IMR-90 (cell line): ENCODE measurements at regions not wholly inside any gene's neighbourhood (a gene's known extent, or its start where the extent isn't known, plus 50 kb on each side); places are given as distances from the start of the nearest gene placed in this dataset.

ENCODE experiments used
- ATAC-seq: fragments of 200-7000 bp; cut with Tn5 transposase; 2 replicates; pipeline ENCODE4 v1.9.1; 2020; ENCODE audit warnings: low read depth, mild to moderate bottlenecking, moderate library complexity
- BruUV-seq: library from RNA; stranded (reverse); fragments of 400-500 nt; replicated peaks from 2 replicates; lab custom pipeline; 2021; lab: Mats Ljungman, UMichigan
- CTCF ChIA-PET: fragments of 300-600 bp; formaldehyde crosslinking; extraction: SDS; loops from one replicate; lab custom pipeline; 2021; ENCODE audit warnings: antibody characterized with exemption; lab: Yijun Ruan, JAX
- POLR2A ChIA-PET: fragments of 300-600 bp; sonication (Branson Sonifier 250); formaldehyde crosslinking; loops from one replicate; lab custom pipeline; 2022; ENCODE audit warnings: antibody characterized with exemption; ENCODE audit not compliant: unreplicated experiment; lab: Charles Lee
- DNase-seq: peaks from one replicate; pipeline ENCODE4 v3.0.0; 2013
- H2AFZ ChIP-seq: replicated peaks from 2 replicates; pipeline ENCODE3; 2013; ENCODE audit warnings: low read length, mild to moderate bottlenecking; ENCODE audit not compliant: poor library complexity
- H2AK5ac ChIP-seq: 2 replicates; pipeline ENCODE4 v1.6.1; 2013; ENCODE audit warnings: low read depth, low read length, inconsistent platforms
- H2AK9ac ChIP-seq: replicated peaks from 2 replicates; pipeline ENCODE3; 2013; ENCODE audit warnings: mild to moderate bottlenecking, low read depth, low read length, moderate library complexity; ENCODE audit not compliant: poor library complexity
- H2BK120ac ChIP-seq: 2 replicates; pipeline ENCODE4 v1.6.1; 2013; ENCODE audit warnings: low read depth, low read length, inconsistent platforms
- H2BK15ac ChIP-seq: 3 replicates; pipeline ENCODE4 v1.6.1; 2013; ENCODE audit warnings: low read depth, low read length, inconsistent platforms
- H2BK20ac ChIP-seq: 2 replicates; pipeline ENCODE4 v1.6.1; 2013; ENCODE audit warnings: low read depth, mild to moderate bottlenecking, inconsistent platforms, low read length, moderate library complexity
- H2BK5ac ChIP-seq: 2 replicates; pipeline ENCODE4 v1.6.1; 2013; ENCODE audit warnings: mild to moderate bottlenecking, low read depth, low read length, inconsistent platforms; ENCODE audit not compliant: poor library complexity, severe bottlenecking
- H3K14ac ChIP-seq: replicated peaks from 2 replicates; pipeline ENCODE4 v1.6.1; 2013; ENCODE audit warnings: low read depth, low read length, inconsistent platforms
- H3K18ac ChIP-seq: 2 replicates; pipeline ENCODE4 v1.6.1; 2013; ENCODE audit warnings: low read depth, low read length, control low read depth
- H3K23ac ChIP-seq: 2 replicates; pipeline ENCODE4 v1.6.1; 2013; ENCODE audit warnings: low read depth, low read length, inconsistent platforms
- H3K27ac ChIP-seq: 2 replicates; pipeline ENCODE4 v1.5.1; 2013; ENCODE audit warnings: mild to moderate bottlenecking, control low read depth, low read length; ENCODE audit not compliant: insufficient read depth
- H3K27me3 ChIP-seq: 2 replicates; pipeline ENCODE4 v1.6.1; 2013; ENCODE audit warnings: low read length; ENCODE audit not compliant: control insufficient read depth, insufficient read depth
- H3K36me3 ChIP-seq: 2 replicates; pipeline ENCODE4 v1.6.1; 2013; ENCODE audit warnings: low read length, mixed read lengths; ENCODE audit not compliant: control insufficient read depth, insufficient read depth
- H3K4ac ChIP-seq: 2 replicates; pipeline ENCODE4 v1.6.1; 2013; ENCODE audit warnings: low read depth, low read length, inconsistent platforms
- H3K4me1 ChIP-seq: 2 replicates; pipeline ENCODE4 v1.6.1; 2013; ENCODE audit warnings: low read length, mixed read lengths; ENCODE audit not compliant: control insufficient read depth, insufficient read depth
- H3K4me2 ChIP-seq: 2 replicates; pipeline ENCODE4 v1.6.1; 2013; ENCODE audit warnings: low read depth, mild to moderate bottlenecking, control low read depth, low read length, moderate library complexity
- H3K4me3 ChIP-seq: 2 replicates; pipeline ENCODE4 v1.5.1; 2013; ENCODE audit warnings: low read depth, mild to moderate bottlenecking, control low read depth, low read length, moderate library complexity; ENCODE audit not compliant: insufficient read depth
- H3K56ac ChIP-seq: 2 replicates; pipeline ENCODE4 v1.6.1; 2013; ENCODE audit warnings: low read length, inconsistent platforms; ENCODE audit not compliant: insufficient read depth; ENCODE audit errors: extremely low read depth
- H3K79me1 ChIP-seq, 2 experiments: 2 replicates each; pipeline ENCODE4 v1.6.1; 2013; ENCODE audit warnings: low read length in 2 of 2, inconsistent platforms in 1 of 2, low read depth in 1 of 2
- H3K9ac ChIP-seq: 2 replicates; pipeline ENCODE4 v1.6.1; 2013; ENCODE audit warnings: low read depth, low read length, control low read depth
- H3K9me1 ChIP-seq: 2 replicates; pipeline ENCODE4 v1.6.1; 2013; ENCODE audit warnings: low read length, inconsistent platforms; ENCODE audit not compliant: insufficient read depth
- H3K9me3 ChIP-seq: 2 replicates; pipeline ENCODE4 v1.6.1; 2013; ENCODE audit warnings: low read length; ENCODE audit not compliant: control insufficient read depth, insufficient read depth
- H4K20me1 ChIP-seq: 2 replicates; pipeline ENCODE4 v1.6.1; 2013; ENCODE audit warnings: low read length, inconsistent platforms; ENCODE audit not compliant: insufficient read depth
- H4K5ac ChIP-seq: 2 replicates; pipeline ENCODE4 v1.6.1; 2013; ENCODE audit warnings: mild to moderate bottlenecking, low read depth, low read length, control low read depth
- H4K8ac ChIP-seq, 2 experiments: 2 replicates each; pipeline ENCODE4 v1.6.1; 2013; ENCODE audit warnings: low read depth in 2 of 2, low read length in 2 of 2, control low read depth in 1 of 2, inconsistent platforms in 1 of 2
- H4K91ac ChIP-seq: 2 replicates; pipeline ENCODE4 v1.6.1; 2013; ENCODE audit warnings: low read depth, low read length, inconsistent platforms; ENCODE audit not compliant: insufficient read depth
- CEBPB ChIP-seq: IDR thresholded peaks from 2 replicates; pipeline ENCODE4 v1.6.1; 2012; ENCODE audit warnings: low read depth, low read length, improper control_type of control experiment
- CHD1 ChIP-seq: IDR thresholded peaks from 2 replicates; pipeline ENCODE4 v1.6.1; 2012; ENCODE audit warnings: low read depth, low read length, improper control_type of control experiment
- MAZ ChIP-seq: IDR thresholded peaks from 2 replicates; pipeline ENCODE4 v1.6.1; 2012; ENCODE audit warnings: low read depth, mild to moderate bottlenecking, low read length, improper control_type of control experiment, moderate library complexity, borderline replicate concordance
- NFE2L2 ChIP-seq: fragments of 150-350 bp; IDR thresholded peaks from 2 replicates; pipeline ENCODE4 v1.6.1; 2016; ENCODE audit warnings: low read depth, mild to moderate bottlenecking, low read length
- POLR2A ChIP-seq: IDR thresholded peaks from 2 replicates; pipeline ENCODE4 v1.6.1; 2012; ENCODE audit warnings: mild to moderate bottlenecking, low read depth, low read length
- SMC3 ChIP-seq: fragments of 150-350 bp; IDR thresholded peaks from 2 replicates; pipeline ENCODE4 v1.6.1; 2016; ENCODE audit warnings: low read depth, mild to moderate bottlenecking, antibody characterized with exemption, low read length, moderate library complexity
- WGBS, 2 experiments: methylation state at CpG; one replicate each; pipeline versions ENCODE4 v1.1.5 to v1.1.7; 2013; ENCODE audit warnings: missing lambda C conversion rate in 2 of 2; ENCODE audit not compliant: insufficient read length in 1 of 2; ENCODE audit errors: extremely low coverage in 2 of 2; 5-methylcytosine and 5-hydroxymethylcytosine counted together
- dilution Hi-C: fragments of 300-500 bp; cut with HindIII; formaldehyde crosslinking; loops from one replicate; pipeline ENCODE4 v1.14.3; 2018; ENCODE audit warnings: low sequenced_read_pairs; ENCODE audit not compliant: unreplicated experiment
- in situ Hi-C: fragments of 300-500 bp; cut with MboI; formaldehyde crosslinking; loops from 3 replicates; pipeline ENCODE4 v1.14.3; 2019; ENCODE audit warnings: low sequenced_read_pairs, inconsistent platforms, mixed read lengths
- intact Hi-C: fragments of 100-400 bp; cut with micrococcal nuclease; formaldehyde crosslinking; loops from 2 replicates; pipeline ENCODE4 v1.10.0; 2022
- TF ChIP-seq, protein P1 (sequence below): conservative IDR thresholded peaks from 2 replicates; pipeline ENCODE4 v1.5.1; 2012; ENCODE audit warnings: mild to moderate bottlenecking, low read depth, low read length, improper control_type of control experiment
- TF ChIP-seq, protein P2 (sequence below): fragments of 150-350 bp; IDR thresholded peaks from 2 replicates; pipeline ENCODE4 v1.6.1; 2017; ENCODE audit warnings: mild to moderate bottlenecking, antibody characterized with exemption, low read length, low read depth

DNA sequence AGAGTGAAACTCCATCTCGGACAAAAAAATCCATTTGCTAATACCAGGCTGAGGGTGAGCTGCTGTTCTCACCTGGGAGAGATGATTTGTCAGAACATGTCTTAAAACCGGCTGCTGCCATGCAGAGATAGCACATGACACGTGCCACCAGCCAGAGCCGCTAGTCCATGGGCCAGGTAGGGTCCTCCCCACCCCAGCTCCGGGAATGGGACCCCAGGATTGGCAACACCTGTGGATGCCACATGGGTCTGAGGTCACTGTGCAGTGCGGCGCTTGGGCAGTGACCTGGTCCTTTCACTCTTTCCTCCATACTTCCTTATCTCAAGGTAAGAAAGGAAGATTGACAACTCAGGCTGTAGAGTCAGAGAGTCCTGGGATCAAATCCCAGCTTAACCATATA lies 393.3 kb upstream of the TNRC6C start:
- no peak for ATAC-seq

More for the DNA sequence above, 393.3 kb upstream of the TNRC6C start:
- Histone ChIP-seq H3K4me2 (no peak overlapping the region), H3K27ac (no peak overlapping the region), H3K9me3 (peaks cover 4% of the 10 kb centered on the region; the same call in 1 of the 2 replicates), H4K91ac (no peak overlapping the region), H2AK9ac (no peak overlapping the region), H3K23ac (no peak overlapping the region), H3K9me1 (no peaks in the 10 kb centered on the region), H4K20me1 (no peaks in the 10 kb centered on the region), H3K4ac (no peak overlapping the region), H3K4me3 (no peak overlapping the region), H2BK20ac (no peak overlapping the region), H3K18ac (no peak overlapping the region), H2AK5ac (no peak overlapping the region), H3K56ac (no peak overlapping the region), H2AFZ (no peak overlapping the region), H3K4me1 (no peaks in the 10 kb centered on the region), H2BK120ac (no peak overlapping the region), H3K14ac (no peak overlapping the region), H3K27me3 (peaks cover 30% of the 10 kb centered on the region), H3K9ac (no peak overlapping the region), H2BK5ac (no peak overlapping the region), H4K5ac (no peak overlapping the region), H3K36me3 (no peaks in the 10 kb centered on the region), H3K79me1 (no peaks in the 10 kb centered on the region), H4K8ac (no peak overlapping the region), H2BK15ac (no peak overlapping the region)
- no TSS peak for BruUV-seq
- POLR2A ChIA-PET = no interaction called here
- dilution Hi-C loops (no loop called here), in situ Hi-C loops (no loop called here), intact Hi-C loops (no loop called here)
- DNase-seq = no peak
- TF ChIP-seq, protein P1, sequence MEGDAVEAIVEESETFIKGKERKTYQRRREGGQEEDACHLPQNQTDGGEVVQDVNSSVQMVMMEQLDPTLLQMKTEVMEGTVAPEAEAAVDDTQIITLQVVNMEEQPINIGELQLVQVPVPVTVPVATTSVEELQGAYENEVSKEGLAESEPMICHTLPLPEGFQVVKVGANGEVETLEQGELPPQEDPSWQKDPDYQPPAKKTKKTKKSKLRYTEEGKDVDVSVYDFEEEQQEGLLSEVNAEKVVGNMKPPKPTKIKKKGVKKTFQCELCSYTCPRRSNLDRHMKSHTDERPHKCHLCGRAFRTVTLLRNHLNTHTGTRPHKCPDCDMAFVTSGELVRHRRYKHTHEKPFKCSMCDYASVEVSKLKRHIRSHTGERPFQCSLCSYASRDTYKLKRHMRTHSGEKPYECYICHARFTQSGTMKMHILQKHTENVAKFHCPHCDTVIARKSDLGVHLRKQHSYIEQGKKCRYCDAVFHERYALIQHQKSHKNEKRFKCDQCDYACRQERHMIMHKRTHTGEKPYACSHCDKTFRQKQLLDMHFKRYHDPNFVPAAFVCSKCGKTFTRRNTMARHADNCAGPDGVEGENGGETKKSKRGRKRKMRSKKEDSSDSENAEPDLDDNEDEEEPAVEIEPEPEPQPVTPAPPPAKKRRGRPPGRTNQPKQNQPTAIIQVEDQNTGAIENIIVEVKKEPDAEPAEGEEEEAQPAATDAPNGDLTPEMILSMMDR = no peak
- TF ChIP-seq NFE2L2 (no peak), POLR2A (no peak), MAZ (no peak), SMC3 (no peak), CHD1 (no peak), CEBPB (no peak)
- TF ChIP-seq, protein P2, sequence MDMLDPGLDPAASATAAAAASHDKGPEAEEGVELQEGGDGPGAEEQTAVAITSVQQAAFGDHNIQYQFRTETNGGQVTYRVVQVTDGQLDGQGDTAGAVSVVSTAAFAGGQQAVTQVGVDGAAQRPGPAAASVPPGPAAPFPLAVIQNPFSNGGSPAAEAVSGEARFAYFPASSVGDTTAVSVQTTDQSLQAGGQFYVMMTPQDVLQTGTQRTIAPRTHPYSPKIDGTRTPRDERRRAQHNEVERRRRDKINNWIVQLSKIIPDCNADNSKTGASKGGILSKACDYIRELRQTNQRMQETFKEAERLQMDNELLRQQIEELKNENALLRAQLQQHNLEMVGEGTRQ = no peak
- CTCF ChIA-PET = interaction anchor here (0.6 kb wide), 1 partner anchor 1839 kb away, joined by 3 read pairs; no protein-coding TSS in a partner anchor
- WGBS, 2 experiments = 100% methylated on average over 1 of the region's 7 CpGs; no CpG with 5 or more reads in 1 of the 2 experiments
